K562 (cell line): ENCODE measurements at regions not wholly inside any gene's neighbourhood (a gene's known extent, or its start where the extent isn't known, plus 50 kb on each side); places are given as distances from the start of the nearest gene placed in this dataset.

Experiments used
- ARID3B ChIP-seq: fragments of 250-450 bp; sonication (Bioruptor Pico); IDR thresholded peaks from 2 replicates; pipeline ENCODE4 v1.4.0; 2020; ENCODE audit warnings: borderline replicate concordance
- CTBP1 ChIP-seq: fragments of 450-650 bp; IDR thresholded peaks from 2 replicates; pipeline ENCODE4 v1.6.1; 2016; ENCODE audit warnings: borderline replicate concordance
- EP300 ChIP-seq: IDR thresholded peaks from 2 replicates; pipeline ENCODE4 v1.6.1; 2012; ENCODE audit warnings: low read length, improper control_type of control experiment
- HBP1 ChIP-seq: fragments of 450-650 bp; formaldehyde crosslinking; IDR thresholded peaks from 2 replicates; pipeline ENCODE4 v1.4.0; 2022; ENCODE audit warnings: missing genetic modification characterization
- HDAC3 ChIP-seq: fragments of 450-650 bp; IDR thresholded peaks from 2 replicates; pipeline ENCODE4 v1.6.1; 2018; ENCODE audit warnings: borderline replicate concordance, mild to moderate bottlenecking, moderate library complexity; ENCODE audit not compliant: partially characterized antibody
- HLTF ChIP-seq: fragments of 450-650 bp; IDR thresholded peaks from 2 replicates; pipeline ENCODE4 v1.6.1; 2016
- HNRNPH1 ChIP-seq: fragments of 200-400 bp; formaldehyde crosslinking; optimal IDR thresholded peaks from 2 replicates; pipeline ENCODE3; 2017; ENCODE audit warnings: low read depth, mild to moderate bottlenecking, low read length, moderate library complexity
- JUNB ChIP-seq: fragments of 450-650 bp; formaldehyde crosslinking; conservative IDR thresholded peaks from 2 replicates; pipeline ENCODE4 v1.4.0; 2020; ENCODE audit warnings: mild to moderate bottlenecking
- KDM5B ChIP-seq: fragments of 200-600 bp; sonication (generic); IDR thresholded peaks from 2 replicates; pipeline ENCODE4 v1.6.1; 2012; ENCODE audit warnings: low read depth, mild to moderate bottlenecking, moderate library complexity, low read length, control low read depth, inconsistent platforms; ENCODE audit not compliant: insufficient replicate concordance
- MTA2 ChIP-seq: fragments of 450-650 bp; IDR thresholded peaks from 2 replicates; pipeline ENCODE4 v1.6.1; 2016; ENCODE audit warnings: low read depth
- NCOA4 ChIP-seq: fragments of 450-650 bp; IDR thresholded peaks from 2 replicates; pipeline ENCODE4 v1.6.1; 2018; ENCODE audit warnings: mild to moderate bottlenecking; ENCODE audit not compliant: partially characterized antibody
- NFXL1 ChIP-seq: fragments of 450-650 bp; formaldehyde crosslinking; IDR thresholded peaks from 2 replicates; pipeline ENCODE4 v1.4.0; 2021; ENCODE audit warnings: mild to moderate bottlenecking
- POLR3G ChIP-seq: IDR thresholded peaks from 2 replicates; pipeline ENCODE4 v1.6.1; 2011; ENCODE audit not compliant: insufficient read length, insufficient replicate concordance; ENCODE audit errors: extremely low read depth
- PYGO2 ChIP-seq: fragments of 450-650 bp; IDR thresholded peaks from 2 replicates; pipeline ENCODE4 v1.6.1; 2016; ENCODE audit warnings: mild to moderate bottlenecking, missing genetic modification characterization, moderate library complexity, missing compliant biosample characterization
- SIRT6 ChIP-seq: IDR thresholded peaks from one replicate; pipeline ENCODE4 v1.6.1; 2012; ENCODE audit warnings: low read depth, mild to moderate bottlenecking, control low read depth, inconsistent platforms, low read length, moderate library complexity
- TCF3 ChIP-seq: sonication (generic); formaldehyde crosslinking; IDR thresholded peaks from 2 replicates; pipeline ENCODE4 v1.4.0; 2020; ENCODE audit warnings: mild to moderate bottlenecking, missing genetic modification reagents
- ZNF444 ChIP-seq: fragments of 250-450 bp; sonication (Bioruptor Pico); IDR thresholded peaks from 2 replicates; pipeline ENCODE4 v1.4.0; 2020; ENCODE audit warnings: mild to moderate bottlenecking, moderate library complexity
- ZNF764 ChIP-seq: fragments of 250-450 bp; sonication (Bioruptor Pico); IDR thresholded peaks from 2 replicates; pipeline ENCODE4 v1.4.0; 2020; ENCODE audit warnings: low read depth, mild to moderate bottlenecking, moderate library complexity
- TF ChIP-seq, protein P1 (sequence below): IDR thresholded peaks from 2 replicates; pipeline ENCODE4 v1.6.1; 2014; ENCODE audit warnings: antibody characterized with exemption
- TF ChIP-seq, protein P2 (sequence below): fragments of 450-650 bp; formaldehyde crosslinking; IDR thresholded peaks from 2 replicates; pipeline ENCODE4 v1.4.0; 2020; ENCODE audit warnings: mild to moderate bottlenecking, moderate library complexity
- TF ChIP-seq, protein P3 (sequence below): sonication (generic); formaldehyde crosslinking; IDR thresholded peaks from 2 replicates; pipeline ENCODE4 v1.8.0; 2023; ENCODE audit warnings: mild to moderate bottlenecking, missing genetic modification reagents

DNA sequence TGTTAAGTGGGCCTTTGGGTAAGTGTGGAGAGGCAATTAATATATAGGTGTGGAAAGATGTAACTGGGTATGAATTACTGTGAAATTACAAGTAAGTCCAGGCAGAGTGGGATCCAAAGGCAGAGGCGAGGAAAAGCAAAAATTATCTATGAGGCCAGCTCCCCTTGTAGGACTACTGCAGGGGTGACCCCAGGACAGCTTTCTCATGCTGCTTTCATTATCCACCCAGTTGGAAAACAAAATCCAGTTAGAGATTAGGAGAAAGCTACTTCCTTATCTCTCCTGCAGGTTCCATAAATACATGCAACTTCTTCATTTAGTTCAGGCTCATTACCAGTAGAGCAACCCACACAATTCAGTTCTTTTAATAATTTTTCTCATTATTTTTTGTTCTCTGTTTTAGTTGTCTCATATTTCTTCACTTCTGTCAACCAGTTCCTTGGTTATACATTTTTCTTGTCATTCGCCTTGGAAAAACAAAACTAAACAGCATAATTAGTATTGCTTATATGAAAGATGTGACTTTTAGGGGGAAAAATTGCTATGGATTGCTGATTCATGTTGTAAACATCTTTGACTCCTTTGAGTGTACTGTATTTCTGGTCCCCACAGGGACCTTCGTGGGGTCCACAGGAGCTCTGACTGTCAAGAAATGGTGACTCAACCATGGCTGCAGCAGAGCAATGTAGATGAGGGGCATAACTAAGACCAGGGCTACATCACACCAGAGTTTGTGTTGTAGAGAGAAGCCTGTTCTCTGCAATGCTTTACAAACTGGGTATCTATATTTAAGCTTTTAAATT lies 110.4 kb upstream of the PARD3B start (continued):
- TF ChIP-seq ARID3B (CRISPR knock-in tag) (no peak), TCF3 (peak; percentile 30), HDAC3 (no peak), HLTF (no peak), HNRNPH1 (no peak), NFXL1 (no peak), KDM5B (no peak), NCOA4 (no peak), HBP1 (no peak), ZNF444 (no peak), SIRT6 (no peak), EP300 (peak; percentile 94), ZNF764 (no peak), POLR3G (no peak), JUNB (CRISPR knock-in tag) (no peak), CTBP1 (no peak), PYGO2 (no peak), MTA2 (no peak)
- TF ChIP-seq, protein P1, sequence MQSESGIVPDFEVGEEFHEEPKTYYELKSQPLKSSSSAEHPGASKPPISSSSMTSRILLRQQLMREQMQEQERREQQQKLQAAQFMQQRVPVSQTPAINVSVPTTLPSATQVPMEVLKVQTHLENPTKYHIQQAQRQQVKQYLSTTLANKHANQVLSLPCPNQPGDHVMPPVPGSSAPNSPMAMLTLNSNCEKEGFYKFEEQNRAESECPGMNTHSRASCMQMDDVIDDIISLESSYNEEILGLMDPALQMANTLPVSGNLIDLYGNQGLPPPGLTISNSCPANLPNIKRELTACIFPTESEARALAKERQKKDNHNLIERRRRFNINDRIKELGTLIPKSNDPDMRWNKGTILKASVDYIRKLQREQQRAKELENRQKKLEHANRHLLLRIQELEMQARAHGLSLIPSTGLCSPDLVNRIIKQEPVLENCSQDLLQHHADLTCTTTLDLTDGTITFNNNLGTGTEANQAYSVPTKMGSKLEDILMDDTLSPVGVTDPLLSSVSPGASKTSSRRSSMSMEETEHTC: no peak
- TF ChIP-seq, protein P2, sequence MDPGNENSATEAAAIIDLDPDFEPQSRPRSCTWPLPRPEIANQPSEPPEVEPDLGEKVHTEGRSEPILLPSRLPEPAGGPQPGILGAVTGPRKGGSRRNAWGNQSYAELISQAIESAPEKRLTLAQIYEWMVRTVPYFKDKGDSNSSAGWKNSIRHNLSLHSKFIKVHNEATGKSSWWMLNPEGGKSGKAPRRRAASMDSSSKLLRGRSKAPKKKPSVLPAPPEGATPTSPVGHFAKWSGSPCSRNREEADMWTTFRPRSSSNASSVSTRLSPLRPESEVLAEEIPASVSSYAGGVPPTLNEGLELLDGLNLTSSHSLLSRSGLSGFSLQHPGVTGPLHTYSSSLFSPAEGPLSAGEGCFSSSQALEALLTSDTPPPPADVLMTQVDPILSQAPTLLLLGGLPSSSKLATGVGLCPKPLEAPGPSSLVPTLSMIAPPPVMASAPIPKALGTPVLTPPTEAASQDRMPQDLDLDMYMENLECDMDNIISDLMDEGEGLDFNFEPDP (CRISPR knock-in tag): no peak
- TF ChIP-seq, protein P3, sequence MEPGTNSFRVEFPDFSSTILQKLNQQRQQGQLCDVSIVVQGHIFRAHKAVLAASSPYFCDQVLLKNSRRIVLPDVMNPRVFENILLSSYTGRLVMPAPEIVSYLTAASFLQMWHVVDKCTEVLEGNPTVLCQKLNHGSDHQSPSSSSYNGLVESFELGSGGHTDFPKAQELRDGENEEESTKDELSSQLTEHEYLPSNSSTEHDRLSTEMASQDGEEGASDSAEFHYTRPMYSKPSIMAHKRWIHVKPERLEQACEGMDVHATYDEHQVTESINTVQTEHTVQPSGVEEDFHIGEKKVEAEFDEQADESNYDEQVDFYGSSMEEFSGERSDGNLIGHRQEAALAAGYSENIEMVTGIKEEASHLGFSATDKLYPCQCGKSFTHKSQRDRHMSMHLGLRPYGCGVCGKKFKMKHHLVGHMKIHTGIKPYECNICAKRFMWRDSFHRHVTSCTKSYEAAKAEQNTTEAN (CRISPR knock-in tag): no peak
